ENCODE measurements at regions not wholly inside any gene's neighbourhood (a gene's known extent, or its start where the extent isn't known, plus 50 kb on each side); places are given as distances from the start of the nearest gene placed in this dataset.

DNA sequence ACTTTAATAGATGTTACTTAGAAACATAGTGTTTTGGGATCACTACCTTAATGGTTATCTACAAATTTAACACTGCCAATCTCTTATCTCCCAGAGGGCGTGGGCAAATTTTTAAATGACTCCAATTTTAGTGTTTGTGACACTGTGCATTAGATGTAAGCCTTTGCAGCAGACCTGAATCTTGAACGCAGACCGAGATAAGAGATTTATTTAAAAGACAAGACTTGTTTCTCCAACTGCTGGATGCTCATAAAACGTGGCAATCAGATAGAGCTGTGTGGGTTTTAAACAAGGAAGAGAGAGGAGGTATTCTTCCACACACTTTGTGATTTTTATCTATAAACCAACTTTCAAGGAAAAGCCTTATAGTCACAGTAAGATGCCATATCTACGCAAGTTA, 252.5 kb upstream of the NR3C2 start:
- POLR2A ChIA-PET: no interaction called here
- CTCF ChIA-PET: no interaction called here
- H3K27me3 ChIP-seq (ENCODE audit: insufficient read depth): peaks cover 4% of the 10 kb centered on the region; the same call in 1 of the 2 replicates

GRCh38 chr4:148693913-148694649, 251.9 kb upstream of the NR3C2 start:
- H3K9ac ChIP-seq: no peak overlapping the region
- WGBS (ENCODE audit: low lambda C conversion rate): 4% methylated on average over 2 of the region's 2 CpGs
- H3K9me2 ChIP-seq: no peaks in the 10 kb centered on the region
- H3K36me3 ChIP-seq (replicated peaks in 1 of 2; ENCODE audit: control insufficient read depth in 1 of 2, insufficient read depth in 2 of 2, low read length in 1 of 2): no peaks in the 10 kb centered on the region
- no peaks in the 10 kb centered on the region for H4K20me1 ChIP-seq (ENCODE audit: insufficient read depth)
- CTCF ChIA-PET: no interaction called here
- no peak for DNase-seq
- no peak overlapping the region for H3K4me2 ChIP-seq
- POLR2A ChIA-PET: no interaction called here
- H3F3A ChIP-seq (replicated peaks; ENCODE audit: insufficient read depth): no peaks in the 10 kb centered on the region
- H2AFZ ChIP-seq (ENCODE audit: low read depth): no peak overlapping the region
- no peak for TF ChIP-seq RFX5 (IDR thresholded peaks at IDR 0.05; ENCODE audit: low read length)
- TF ChIP-seq EZH2phosphoT487 (IDR thresholded peaks at IDR 0.05; ENCODE audit: borderline replicate concordance, low read depth): no peak
- no peak for TF ChIP-seq POLR2AphosphoS5 (IDR thresholded peaks at IDR 0.05; ENCODE audit: low read depth, low read length)
- TF ChIP-seq JUND (IDR thresholded peaks at IDR 0.05): no peak
- no peak for TF ChIP-seq IRF3 (IDR thresholded peaks at IDR 0.05; ENCODE audit: low read depth, low read length)
- TF ChIP-seq, protein P1, sequence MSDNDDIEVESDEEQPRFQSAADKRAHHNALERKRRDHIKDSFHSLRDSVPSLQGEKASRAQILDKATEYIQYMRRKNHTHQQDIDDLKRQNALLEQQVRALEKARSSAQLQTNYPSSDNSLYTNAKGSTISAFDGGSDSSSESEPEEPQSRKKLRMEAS (IDR thresholded peaks at IDR 0.05; ENCODE audit: low read depth): no peak
- no peak for TF ChIP-seq FOSL2 (IDR thresholded peaks at IDR 0.05; ENCODE audit: borderline replicate concordance, low read depth)
- no peak for TF ChIP-seq RAD21 (IDR thresholded peaks at IDR 0.05; ENCODE audit: low read length)
- no peak for TF ChIP-seq TAF1 (IDR thresholded peaks at IDR 0.05; ENCODE audit: borderline replicate concordance, low read depth, low read length)
- TF ChIP-seq, protein P2, sequence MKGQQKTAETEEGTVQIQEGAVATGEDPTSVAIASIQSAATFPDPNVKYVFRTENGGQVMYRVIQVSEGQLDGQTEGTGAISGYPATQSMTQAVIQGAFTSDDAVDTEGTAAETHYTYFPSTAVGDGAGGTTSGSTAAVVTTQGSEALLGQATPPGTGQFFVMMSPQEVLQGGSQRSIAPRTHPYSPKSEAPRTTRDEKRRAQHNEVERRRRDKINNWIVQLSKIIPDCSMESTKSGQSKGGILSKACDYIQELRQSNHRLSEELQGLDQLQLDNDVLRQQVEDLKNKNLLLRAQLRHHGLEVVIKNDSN (IDR thresholded peaks at IDR 0.05; ENCODE audit: borderline replicate concordance, low read depth): no peak
- H3K4me3 ChIP-seq (ENCODE audit: low read depth in 2 of 2, low read length in 1 of 2): no peak overlapping the region
- H3K79me2 ChIP-seq (ENCODE audit: insufficient read depth): no peaks in the 10 kb centered on the region
- no peaks in the 10 kb centered on the region for H3K9me3 ChIP-seq
- H3K4me1 ChIP-seq (ENCODE audit: control insufficient read depth in 1 of 2, insufficient read depth in 2 of 2, low read depth in 1 of 2, low read length in 1 of 2): no peaks in the 10 kb centered on the region
- peaks cover 4% of the 10 kb centered on the region; the same call in 1 of the 2 replicates for H3K27me3 ChIP-seq (ENCODE audit: insufficient read depth)
- no peak overlapping the region for H3K27ac ChIP-seq (ENCODE audit: low read depth in 2 of 2, low read length in 1 of 2)

More for the DNA sequence above, 252.5 kb upstream of the NR3C2 start:
- Histone ChIP-seq H3K9me3 (no peaks in the 10 kb centered on the region), H2AFZ (ENCODE audit: low read depth) (no peak overlapping the region), H3K4me1 (ENCODE audit: control insufficient read depth in 1 of 2, insufficient read depth in 2 of 2, low read depth in 1 of 2, low read length in 1 of 2) (no peaks in the 10 kb centered on the region), H3F3A (replicated peaks; ENCODE audit: insufficient read depth) (no peaks in the 10 kb centered on the region), H3K27ac (ENCODE audit: low read depth in 2 of 2, low read length in 1 of 2) (no peak overlapping the region), H3K79me2 (ENCODE audit: insufficient read depth) (no peaks in the 10 kb centered on the region), H3K36me3 (replicated peaks in 1 of 2; ENCODE audit: control insufficient read depth in 1 of 2, insufficient read depth in 2 of 2, low read length in 1 of 2) (no peaks in the 10 kb centered on the region), H4K20me1 (ENCODE audit: insufficient read depth) (no peaks in the 10 kb centered on the region), H3K4me3 (ENCODE audit: low read depth in 2 of 2, low read length in 1 of 2) (no peak overlapping the region), H3K9ac (no peak overlapping the region), H3K4me2 (no peak overlapping the region), H3K9me2 (no peaks in the 10 kb centered on the region)
- TF ChIP-seq EP300 (IDR thresholded peaks at IDR 0.05; ENCODE audit: borderline replicate concordance in 1 of 2, low read depth in 1 of 2, low read length in 1 of 2) (no peak), FOXM1 (IDR thresholded peaks at IDR 0.05; ENCODE audit: low read depth) (no peak), GABPA (IDR thresholded peaks at IDR 0.05; ENCODE audit: low read depth) (no peak), TCF12 (IDR thresholded peaks at IDR 0.05) (no peak), EZH2phosphoT487 (IDR thresholded peaks at IDR 0.05; ENCODE audit: borderline replicate concordance, low read depth) (no peak), TEAD4 (IDR thresholded peaks at IDR 0.05; ENCODE audit: borderline replicate concordance, insufficient read depth) (no peak), FOXJ3 (CRISPR knock-in tag; IDR thresholded peaks at IDR 0.05) (no peak)
- TF ChIP-seq, protein P1 (IDR thresholded peaks at IDR 0.05; ENCODE audit: low read depth): no peak
- 2% methylated on average over 5 of the region's 5 CpGs for WGBS (ENCODE audit: low lambda C conversion rate)
- no peak for DNase-seq

Measured in SK-N-SH (cell line).